HG03025 (cell line): ENCODE measurements at regions not wholly inside any gene's neighbourhood (a gene's known extent, or its start where the extent isn't known, plus 50 kb on each side); places are given as distances from the start of the nearest gene placed in this dataset.
"Not testable (repeated sequence)": the region's sequence is repeated elsewhere in the genome, so short reads cannot be mapped to it uniquely, and the experiment has no call there.

Experiments
- ATAC-seq: cut with Tn5 transposase; IDR thresholded peaks from one replicate; pipeline ENCODE4 v1.9.1; 2021; ENCODE audit warnings: mild to moderate bottlenecking, moderate library complexity; ENCODE audit not compliant: unreplicated experiment, low FRiP score

DNA sequence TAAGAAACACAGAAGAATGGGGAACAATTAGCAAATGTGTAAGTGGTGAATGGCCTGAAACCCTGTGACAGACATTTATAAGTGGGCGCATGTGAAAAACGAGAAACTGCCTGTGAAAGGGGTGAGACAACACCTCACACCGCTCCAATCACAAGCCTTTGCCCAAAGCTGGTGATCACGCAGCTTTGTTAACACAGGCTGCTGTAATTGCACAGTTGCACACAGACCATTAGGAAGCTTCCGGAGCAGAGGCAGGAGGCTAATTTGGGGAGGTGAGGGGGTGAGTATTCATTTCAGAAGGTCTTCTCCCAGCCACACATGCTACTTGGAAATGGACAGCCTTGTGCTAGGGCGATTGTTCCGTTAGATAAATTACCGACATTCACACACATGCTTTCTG, 294.0 kb downstream of the MED10 start:
- no peak for ATAC-seq

DNA sequence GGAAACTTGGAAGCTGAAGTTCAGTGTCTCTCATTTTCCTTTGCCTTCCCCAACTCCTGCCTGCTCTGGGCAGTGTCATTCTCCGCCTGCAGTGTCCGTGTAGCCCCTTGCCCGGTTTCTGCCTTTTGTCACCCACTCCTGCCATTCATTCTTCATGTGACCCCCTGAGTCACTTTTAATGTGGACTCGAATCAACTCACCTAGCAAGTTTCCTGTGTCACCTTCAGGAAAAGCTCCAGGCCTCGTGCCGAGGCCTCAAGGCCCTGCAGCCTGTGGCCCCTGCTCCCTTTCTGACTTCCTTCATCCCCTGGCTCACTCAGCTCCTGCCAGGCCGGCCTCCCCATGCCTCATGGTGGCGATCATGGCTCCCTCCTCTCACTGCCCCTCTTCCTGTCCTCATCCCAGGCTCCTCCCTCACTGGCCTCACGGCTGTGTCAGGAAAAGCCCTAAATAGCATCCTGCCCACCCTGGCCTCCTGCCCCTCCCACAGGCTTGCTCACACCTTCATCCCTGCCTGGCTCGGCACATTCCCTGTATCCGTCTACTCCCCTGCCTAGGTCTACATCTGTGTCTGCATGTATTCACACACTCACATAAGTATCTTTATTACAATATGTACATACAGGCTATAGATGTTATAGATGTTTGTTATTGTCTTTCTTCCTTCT, 294.9 kb downstream of the MED10 start:
- no peak for ATAC-seq

DNA sequence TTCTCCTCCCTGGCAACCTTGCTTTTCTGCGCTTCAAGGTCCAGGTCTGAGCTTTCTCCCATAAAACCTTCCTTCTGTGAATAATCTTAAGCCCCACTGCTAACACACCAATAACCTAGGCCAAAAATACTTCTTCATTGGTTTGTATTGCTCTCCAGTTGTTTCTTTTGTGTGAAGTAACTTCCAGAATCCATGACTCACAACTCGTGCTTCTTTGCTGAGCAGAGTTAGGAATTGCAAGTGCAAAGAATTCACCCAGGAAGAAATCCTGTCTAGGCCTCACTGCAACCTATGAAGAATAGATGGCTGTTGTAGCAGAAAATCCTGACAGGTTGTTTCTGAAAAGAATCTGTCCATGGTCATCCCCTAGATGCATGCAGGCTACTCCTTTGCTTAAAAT, 295.7 kb downstream of the MED10 start:
- no peak for ATAC-seq

DNA sequence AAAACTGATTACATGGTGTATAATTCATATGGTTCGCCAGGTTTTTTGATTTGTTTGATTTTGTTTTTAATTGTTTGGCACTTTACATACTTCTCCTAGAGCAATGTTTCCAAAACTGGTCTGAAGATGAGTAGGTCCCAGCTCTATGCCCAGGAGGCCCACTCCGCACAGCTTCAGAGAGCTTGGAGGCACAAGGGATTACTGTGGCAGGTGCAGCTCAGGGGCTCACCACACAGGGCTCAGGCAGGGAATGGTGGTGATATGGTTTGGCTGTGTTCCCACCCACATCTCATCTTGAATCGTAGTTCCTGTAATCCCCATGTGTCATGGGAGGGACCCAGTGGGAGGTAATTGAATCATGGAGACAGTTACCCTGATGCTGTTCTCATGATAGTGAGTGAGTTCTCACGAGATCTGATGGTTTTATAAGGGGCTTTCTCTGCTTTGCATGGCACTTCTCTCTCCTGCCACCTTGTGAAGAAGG, 296.6 kb downstream of the MED10 start:
- ATAC-seq, result no peak

DNA sequence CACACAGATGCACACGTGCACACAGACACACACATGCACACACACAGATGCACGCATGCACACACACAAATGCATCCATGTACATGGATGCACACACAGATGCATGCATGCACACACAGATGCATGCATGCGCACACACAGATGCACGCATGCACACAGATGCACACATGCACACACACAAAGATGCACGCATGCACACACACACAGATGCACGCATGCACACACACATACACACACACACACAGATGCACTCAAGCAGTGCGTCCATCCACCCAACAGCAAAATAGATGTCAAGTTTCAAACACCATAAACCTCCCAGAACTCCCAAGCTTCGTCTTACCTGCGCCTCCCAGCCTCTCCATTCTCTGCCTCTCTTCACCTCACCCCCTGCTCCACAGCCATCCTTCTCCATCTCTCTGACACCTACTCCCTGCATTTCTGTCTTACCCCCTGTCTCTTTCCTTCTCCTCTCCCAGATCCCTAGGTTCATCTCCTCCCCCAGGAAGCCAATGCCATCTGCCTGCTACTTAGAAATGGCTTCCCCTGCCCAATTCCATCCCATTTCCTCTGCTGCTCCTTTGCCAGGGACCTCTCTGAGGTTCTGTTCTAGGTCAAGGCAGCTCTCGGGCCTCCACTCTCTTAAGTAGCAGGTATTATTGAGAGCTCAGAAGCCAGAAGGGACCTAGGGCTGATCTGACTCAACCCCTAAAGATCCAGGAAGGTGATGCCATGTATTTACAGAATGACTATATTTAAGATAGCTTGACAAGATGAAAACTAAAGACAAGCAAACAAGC, 297.2 kb downstream of the MED10 start:
- ATAC-seq, result no peak

DNA sequence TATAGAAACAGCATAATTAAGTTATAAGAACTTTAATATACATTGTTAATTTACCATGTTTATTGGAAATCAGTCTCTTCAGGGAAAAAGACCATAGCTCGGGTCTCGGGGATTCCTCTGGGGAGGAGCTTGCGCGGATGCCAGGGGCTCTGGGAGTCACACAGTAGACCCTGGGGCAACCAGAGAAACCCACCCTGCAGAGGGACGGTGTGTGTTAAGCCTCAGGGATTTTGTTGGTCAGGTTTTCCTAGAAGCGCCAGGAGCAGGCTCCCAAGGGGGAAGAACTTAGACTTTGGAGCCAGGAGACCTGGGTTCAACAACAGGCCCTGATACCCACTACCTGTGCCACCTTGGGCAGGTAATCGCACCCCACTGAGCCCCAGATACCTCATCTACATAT, 297.9 kb downstream of the MED10 start:
- ATAC-seq, result no peak

DNA sequence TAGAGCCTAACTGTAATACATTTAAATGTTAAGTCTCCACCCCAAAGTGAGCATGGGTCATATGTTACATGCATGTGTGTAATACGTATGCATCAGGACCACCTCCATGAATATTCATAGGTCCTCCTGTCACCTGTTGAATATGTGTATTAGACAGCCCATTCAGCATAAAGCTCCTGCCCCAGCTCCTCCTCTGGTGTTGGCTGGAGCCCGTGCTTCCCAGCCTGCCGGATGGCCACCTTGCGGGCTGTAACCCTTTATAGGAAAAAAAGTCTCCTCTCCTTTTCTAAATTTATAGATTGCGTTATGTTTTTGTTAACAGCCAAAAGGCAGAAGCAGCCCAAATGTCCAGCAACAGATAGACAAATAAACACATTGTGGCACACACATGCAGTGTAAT, 299.5 kb downstream of the MED10 start:
- ATAC-seq, result no peak

DNA sequence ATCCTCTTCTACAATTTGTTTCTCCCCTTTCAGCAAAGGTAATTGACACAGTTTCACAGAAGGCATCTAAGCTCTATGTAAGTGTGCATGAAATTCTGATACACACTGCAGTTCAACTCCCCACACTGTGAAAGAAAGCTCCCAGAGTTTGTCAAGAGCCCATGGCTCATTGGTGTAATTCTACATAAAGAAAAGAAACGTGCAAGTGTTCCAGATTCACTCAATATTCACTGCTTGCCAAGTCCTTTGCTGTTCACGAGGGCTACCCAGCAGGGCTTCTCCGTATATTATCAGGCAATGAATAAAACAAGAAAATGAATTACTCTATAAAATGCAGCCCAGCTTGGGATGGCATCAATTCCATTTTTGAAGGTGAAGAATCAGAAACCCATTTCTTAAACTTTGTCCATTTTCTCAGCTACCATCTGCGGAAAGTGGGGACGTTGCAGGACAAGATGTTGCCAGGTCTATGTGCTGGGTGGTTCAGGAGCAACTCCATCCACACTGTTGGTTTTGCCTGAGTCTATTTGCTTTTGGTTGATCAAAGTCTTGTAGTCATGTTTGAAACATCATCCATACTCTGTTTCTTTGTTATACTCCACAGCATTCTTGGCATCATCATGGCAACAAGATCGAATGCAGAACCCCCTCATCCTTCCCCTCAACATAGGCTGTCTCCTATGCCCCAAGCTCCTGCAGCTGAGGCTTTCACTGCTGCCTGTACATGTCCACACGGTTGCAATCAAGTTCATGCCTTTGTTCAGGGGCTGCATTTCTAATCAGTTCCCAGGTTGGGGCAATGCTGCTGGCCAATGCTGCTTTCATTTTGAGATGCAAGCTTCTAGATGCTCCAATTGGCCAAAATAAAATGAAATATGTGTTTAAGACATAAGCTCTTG, 301.8 kb downstream of the MED10 start:
- no peak for ATAC-seq

DNA sequence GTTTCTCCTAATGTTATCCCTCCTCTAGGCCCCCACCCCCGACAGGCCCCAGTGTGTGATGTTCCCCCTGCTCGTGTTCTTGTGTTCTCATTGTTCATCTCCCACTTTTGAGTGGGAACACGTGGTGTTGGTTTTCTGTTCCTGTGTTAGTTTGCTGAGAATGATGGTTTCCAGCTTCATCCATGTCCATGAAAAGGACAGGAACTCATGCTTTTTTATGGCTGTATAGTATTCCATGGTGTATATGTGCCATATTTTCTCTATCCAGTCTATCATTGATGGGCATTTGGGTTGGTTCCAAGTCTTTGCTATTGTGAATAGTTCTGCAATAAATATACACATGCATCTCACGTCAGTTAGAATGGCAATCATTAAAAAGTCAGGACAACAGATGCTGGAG, 305.9 kb downstream of the MED10 start:
- ATAC-seq, result not testable (repeated sequence)

DNA sequence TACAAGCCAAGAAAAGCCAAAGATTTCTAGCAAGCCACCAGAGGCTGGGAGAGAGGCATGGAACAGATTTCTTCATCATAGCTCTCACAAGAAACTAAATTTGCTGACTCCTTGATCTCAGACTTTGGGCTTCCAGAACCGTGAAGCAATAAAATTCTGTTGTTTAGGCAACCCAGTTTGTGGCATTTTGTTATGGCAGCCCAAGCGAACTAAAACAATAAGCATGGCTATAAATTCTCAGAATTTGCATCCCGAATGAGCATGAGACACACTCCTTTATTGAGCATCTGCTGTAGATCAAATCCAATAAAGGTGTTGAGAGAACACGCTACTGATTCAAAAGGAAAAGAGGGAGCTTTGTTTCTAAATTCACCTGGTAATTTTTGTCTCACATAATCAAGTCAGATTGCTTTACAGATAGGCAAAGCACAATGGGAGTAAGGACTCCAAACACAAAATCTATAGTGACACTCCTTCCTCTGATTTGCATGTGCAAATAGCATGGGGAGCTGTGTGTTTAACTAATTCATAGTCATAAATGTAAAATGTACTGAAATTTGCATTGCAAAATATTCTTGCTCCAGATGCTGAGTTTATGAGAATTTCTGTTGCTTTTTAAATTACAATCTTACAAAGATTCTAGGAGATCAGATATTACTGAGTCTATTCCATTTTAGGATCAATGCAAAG, 308.7 kb downstream of the MED10 start:
- no peak for ATAC-seq

DNA sequence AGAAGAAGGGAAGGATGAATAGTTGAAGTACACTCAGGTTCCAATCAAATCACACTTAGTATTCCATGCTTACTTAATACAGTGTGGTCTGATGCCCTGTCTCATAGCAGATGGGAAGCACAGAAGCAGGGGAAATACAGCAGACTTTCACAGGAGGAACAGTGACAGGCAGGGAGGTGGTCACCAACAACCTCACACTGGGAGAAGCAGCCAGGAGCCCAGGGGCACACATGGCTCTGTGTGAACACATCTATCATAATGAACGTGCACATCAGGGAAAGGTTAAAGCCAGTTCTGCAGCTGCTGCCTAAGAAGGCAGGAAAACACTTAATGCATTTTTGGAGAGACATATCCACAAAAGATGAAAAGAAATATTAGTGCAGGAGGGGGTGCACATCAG, 312.3 kb downstream of the MED10 start:
- no peak for ATAC-seq

DNA sequence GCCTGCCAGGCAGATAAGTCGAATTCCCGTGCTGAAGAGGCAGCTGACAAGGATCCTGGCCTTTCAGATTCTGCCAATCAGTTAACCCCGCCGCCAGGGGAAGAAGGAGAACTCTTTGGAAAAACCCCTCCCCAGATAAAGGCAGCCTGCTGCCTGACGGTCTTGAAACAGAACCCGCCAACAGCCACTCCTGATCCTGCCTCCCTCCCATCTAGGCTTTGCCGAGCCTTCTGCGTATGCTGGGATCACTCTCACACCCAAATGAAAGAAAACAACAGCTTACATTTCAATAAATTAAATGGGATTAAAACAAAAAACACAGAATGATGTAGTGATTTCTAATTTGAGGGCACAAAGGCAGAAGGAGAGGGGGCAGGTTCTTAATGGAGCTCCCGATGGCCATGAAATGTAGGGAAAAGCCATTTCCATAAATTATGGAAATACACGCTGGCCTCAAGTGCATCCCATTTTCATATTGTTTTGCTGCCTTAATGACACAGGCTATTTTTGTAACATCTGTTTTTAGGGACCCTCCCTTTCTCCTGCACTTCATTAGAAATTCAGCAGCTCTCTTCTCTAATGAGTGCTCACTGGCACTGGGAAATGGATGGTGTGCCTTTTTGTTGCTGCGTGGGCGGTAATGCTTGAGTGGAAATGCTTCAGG, 319.1 kb downstream of the MED10 start:
- ATAC-seq, result no peak

DNA sequence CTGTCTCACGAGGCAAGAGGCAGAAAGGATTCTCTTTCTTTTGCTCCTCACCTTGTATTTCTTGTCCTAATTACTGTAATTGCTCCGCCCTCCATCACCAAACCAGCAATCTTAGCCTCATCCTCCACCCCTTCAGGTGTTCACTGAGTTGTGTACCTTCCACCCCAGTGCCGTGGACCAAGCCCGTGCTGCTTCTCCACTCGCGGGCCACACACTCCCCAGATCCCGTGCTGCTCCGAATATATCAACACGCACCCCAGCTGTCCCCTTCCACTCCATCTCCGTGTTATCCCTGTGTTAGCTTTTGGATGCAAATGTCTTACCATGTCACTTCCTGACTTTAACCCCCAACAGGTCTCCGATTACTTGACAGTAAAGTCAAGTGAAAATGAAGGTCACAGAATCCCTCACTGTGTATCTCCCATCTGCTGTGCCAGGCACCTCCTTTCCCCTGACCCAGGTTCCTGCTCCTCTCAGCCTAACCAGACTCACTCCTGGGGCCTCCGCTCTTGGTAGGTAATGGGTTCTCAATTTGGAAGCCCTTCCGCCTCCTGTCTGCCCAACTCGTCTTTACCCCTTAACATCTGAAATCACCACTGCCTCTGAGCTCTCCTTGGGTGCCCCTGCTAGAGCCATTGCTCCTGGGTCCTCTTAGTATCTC, 320.2 kb downstream of the MED10 start:
- no peak for ATAC-seq

DNA sequence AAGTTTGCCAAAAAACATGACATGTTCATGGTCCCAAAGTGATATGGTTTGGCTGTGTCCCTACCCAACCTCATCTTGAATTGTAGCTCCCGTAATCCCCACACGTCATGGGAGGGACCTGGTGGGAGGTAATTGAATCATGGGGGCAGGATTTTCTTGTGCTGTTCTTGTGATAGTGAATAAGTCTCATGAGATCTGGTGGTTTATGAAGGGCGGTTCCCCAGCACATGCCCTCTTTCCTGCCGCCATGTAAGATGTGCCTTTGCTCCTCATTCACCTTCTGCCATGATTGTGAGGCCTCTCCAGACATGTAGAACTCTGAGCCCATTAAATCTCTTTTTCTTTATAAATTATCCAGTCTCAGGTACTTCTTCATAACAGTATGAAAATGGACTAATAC, 322.1 kb downstream of the MED10 start:
- ATAC-seq, result no peak

DNA sequence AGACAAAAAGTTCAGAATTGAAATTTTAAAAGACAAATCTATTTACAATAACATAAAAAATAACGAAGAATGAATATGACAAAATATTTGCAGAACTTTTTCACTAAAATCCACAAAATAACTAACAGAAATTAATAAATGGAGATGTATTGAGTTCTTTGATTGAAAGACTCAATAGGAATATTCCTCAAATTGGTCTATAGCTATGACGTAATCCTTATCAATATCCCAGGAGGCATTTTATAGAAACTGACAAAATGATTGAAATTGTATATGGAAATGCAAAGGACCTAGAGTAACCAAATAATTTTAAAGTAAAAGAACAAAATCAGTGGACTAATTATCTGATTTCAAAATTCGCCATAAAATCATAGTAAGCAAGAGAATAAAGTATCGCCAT, 328.7 kb downstream of the MED10 start:
- no peak for ATAC-seq

DNA sequence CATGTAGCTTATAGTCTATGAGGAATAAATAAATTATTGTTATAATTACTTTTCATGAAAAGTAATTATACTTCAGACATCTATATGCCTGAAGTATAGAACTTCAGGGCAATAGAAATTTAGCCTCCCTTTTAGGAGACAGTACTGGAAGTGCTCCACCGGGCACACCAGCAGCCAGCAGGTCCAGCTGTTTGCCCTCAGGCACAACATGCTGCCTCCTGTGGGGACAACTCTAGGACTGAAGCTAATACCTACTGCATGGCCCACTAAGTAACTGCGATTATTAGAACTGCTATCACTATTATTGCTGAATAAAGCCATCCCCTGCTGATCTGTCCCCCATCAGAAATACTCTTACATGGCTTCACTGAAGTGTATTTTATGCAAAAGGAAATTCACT, 329.6 kb downstream of the MED10 start:
- ATAC-seq, result no peak

DNA sequence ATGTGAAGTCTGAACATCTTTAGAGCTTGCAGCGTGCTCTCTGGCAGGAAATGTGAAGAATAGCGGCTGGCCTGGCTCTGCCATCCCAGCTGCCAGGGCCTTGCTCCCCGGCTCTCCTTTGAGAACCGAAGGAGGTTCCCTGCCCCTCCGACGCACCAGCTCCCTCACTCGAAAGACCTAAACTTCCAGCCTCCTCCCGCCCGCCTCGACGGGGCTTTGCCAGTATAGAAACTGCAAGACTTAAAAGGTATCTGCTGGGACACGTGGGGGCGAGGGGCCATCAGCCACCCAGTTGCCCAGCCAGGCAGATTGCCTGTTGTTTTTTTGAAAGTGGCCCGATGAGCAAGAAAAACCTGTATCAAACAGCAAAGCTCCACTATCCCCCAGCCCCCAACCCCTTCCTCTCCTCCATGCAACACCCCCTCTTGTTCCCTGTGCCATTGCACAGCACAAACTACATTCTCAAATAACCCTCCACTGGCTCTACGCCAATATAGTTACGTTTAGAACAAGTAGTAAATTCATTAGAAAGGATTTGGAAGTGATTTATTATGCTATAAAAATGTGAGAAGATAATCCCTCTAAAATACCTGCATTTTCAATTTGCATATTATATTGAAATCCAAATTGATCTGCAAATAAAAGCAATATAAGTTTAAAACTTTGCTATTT, 331.9 kb downstream of the MED10 start:
- ATAC-seq, result no peak

DNA sequence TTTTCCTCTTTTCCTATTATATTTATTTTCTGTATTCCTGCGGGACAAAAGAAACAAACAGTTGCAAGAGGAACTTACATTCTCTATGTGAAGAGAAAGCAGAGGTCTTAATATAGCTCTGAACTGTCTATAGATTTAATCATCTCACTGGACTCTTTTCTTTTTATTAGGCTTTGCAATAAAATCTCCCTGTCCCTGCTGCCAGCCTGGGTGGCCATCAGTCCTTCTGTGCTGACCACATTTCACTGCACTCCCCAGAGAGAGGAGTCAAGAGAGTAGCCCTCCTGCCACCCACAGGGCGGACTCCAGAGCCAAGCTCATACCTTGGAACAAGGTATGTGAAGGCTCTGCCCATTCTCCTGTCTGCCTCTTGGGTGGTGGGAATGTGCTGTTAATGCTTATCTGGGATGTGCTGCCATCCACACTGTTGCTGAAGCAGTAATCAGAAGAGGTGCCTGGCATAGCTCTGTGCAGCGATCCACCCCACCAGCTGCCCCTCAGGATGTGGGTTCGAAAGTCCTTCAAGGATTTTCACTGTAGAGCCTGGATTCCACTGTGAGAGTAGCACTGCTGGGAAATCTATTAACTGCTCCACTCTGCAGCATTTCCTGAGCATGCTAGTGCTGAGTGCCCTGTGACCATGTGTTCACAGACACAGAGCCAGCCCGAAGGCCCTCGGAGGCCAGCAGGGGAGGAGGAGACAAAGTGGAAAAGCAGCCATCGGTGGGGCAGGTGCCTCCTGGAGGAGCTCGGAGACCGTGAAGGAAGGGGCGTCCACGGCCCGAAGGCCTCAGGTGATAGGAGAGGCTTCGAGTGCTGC, 334.6 kb downstream of the MED10 start:
- ATAC-seq, result no peak
